ENCODE measurements at regions not wholly inside any gene's neighbourhood (a gene's known extent, or its start where the extent isn't known, plus 50 kb on each side); places are given as distances from the start of the nearest gene placed in this dataset.

- Histone ChIP-seq H3K9me3 (no peaks in the 10 kb centered on the region), H3K27ac (no peak overlapping the region), H3K36me3 (no peaks in the 10 kb centered on the region), H3K4me1 (no peaks in the 10 kb centered on the region), H3K4me3 (no peak overlapping the region), H3K27me3 (no peaks in the 10 kb centered on the region)
- DNase-seq (ENCODE audit: low spot score in 2 of 2): no peak
- TF ChIP-seq CTCF (IDR thresholded peaks at IDR 0.05): no peak
- intact Hi-C loops (cut with DNase I): no loop called here
These were observed 1134.1 kb downstream of the CDH8 start for GRCh38 chr16:60902114-60902513.

- no peaks in the 10 kb centered on the region for H3K27me3 ChIP-seq
- intact Hi-C loops (cut with DNase I): no loop called here
- no peaks in the 10 kb centered on the region for H3K9me3 ChIP-seq
- TF ChIP-seq CTCF (IDR thresholded peaks at IDR 0.05): no peak
- no peak overlapping the region for H3K4me3 ChIP-seq
- DNase-seq (ENCODE audit: low spot score in 2 of 2): no peak
- H3K27ac ChIP-seq: no peak overlapping the region
- no peaks in the 10 kb centered on the region for H3K36me3 ChIP-seq
- no peaks in the 10 kb centered on the region for H3K4me1 ChIP-seq
These were observed 1153.4 kb downstream of the CDH8 start for GRCh38 chr16:60882816-60883215.

GRCh38 chr16:60852635-60853034 lies 1183.6 kb downstream of the CDH8 start:
- Histone ChIP-seq H3K27me3 (no peaks in the 10 kb centered on the region), H3K4me3 (no peak overlapping the region), H3K36me3 (no peaks in the 10 kb centered on the region), H3K9me3 (no peaks in the 10 kb centered on the region), H3K4me1 (no peaks in the 10 kb centered on the region), H3K27ac (no peak overlapping the region)
- no peak for TF ChIP-seq CTCF (IDR thresholded peaks at IDR 0.05)
- intact Hi-C loops (cut with DNase I): no loop called here
- no peak for DNase-seq (ENCODE audit: low spot score in 2 of 2)

- Histone ChIP-seq H3K36me3 (no peaks in the 10 kb centered on the region), H3K27ac (no peak overlapping the region), H3K9me3 (no peaks in the 10 kb centered on the region), H3K27me3 (no peaks in the 10 kb centered on the region), H3K4me3 (no peak overlapping the region), H3K4me1 (no peaks in the 10 kb centered on the region)
- DNase-seq (ENCODE audit: low spot score in 2 of 2): no peak
- intact Hi-C loops (cut with DNase I): no loop called here
- TF ChIP-seq CTCF (IDR thresholded peaks at IDR 0.05): no peak
These were observed 1214.6 kb downstream of the CDH8 start for GRCh38 chr16:60821661-60822060.

GRCh38 chr16:60820361-60820760 lies 1215.9 kb downstream of the CDH8 start:
- TF ChIP-seq CTCF (IDR thresholded peaks at IDR 0.05): no peak
- no peak for DNase-seq (ENCODE audit: low spot score in 2 of 2)
- intact Hi-C loops (cut with DNase I): no loop called here

GRCh38 chr16:60818465-60818864 lies 1217.8 kb downstream of the CDH8 start:
- Histone ChIP-seq H3K36me3 (no peaks in the 10 kb centered on the region), H3K27me3 (no peaks in the 10 kb centered on the region)

More at GRCh38 chr16:60820361-60820760, 1215.9 kb downstream of the CDH8 start:
- H3K36me3 ChIP-seq: no peaks in the 10 kb centered on the region
- H3K27ac ChIP-seq: no peak overlapping the region
- H3K4me1 ChIP-seq: peaks cover 0 to 4% of the 10 kb centered on the region in 2 donors
- no peak overlapping the region for H3K4me3 ChIP-seq
- H3K9me3 ChIP-seq: no peaks in the 10 kb centered on the region
- no peaks in the 10 kb centered on the region for H3K27me3 ChIP-seq

More at GRCh38 chr16:60818465-60818864, 1217.8 kb downstream of the CDH8 start:
- Histone ChIP-seq H3K4me3 (no peak overlapping the region), H3K4me1 (peaks cover 0 to 4% of the 10 kb centered on the region in 2 donors), H3K27ac (no peak overlapping the region), H3K9me3 (no peaks in the 10 kb centered on the region)
- no peak for DNase-seq (ENCODE audit: low spot score in 2 of 2)
- intact Hi-C loops (cut with DNase I): no loop called here
- TF ChIP-seq CTCF (IDR thresholded peaks at IDR 0.05): no peak
